Nucleus accumbens (tissue), 56 donors: ENCODE measurements at regions not wholly inside any gene's neighbourhood (a gene's known extent, or its start where the extent isn't known, plus 50 kb on each side); places are given as distances from the start of the nearest gene placed in this dataset.
"Not testable (repeated sequence)": the region's sequence is repeated elsewhere in the genome, so short reads cannot be mapped to it uniquely, and the experiment has no call there.

Source experiments
- DNase-seq, 56 donors: peaks; one replicate each; lab custom pipeline; 2025; lab: John Stamatoyannopoulos, UW

GRCh38 chr14:45868863-45869262, 615.9 kb upstream of the MIS18BP1 start:
- no peak for DNase-seq

GRCh38 chr14:45868377-45868776, 615.4 kb upstream of the MIS18BP1 start:
- DNase-seq, result no peak

- no peak for DNase-seq
Measured at GRCh38 chr14:45867046-45867894, 614.3 kb upstream of the MIS18BP1 start.

- DNase-seq, result no peak
Measured at GRCh38 chr14:45838597-45838996, 585.6 kb upstream of the MIS18BP1 start.

- no peak for DNase-seq
Measured at GRCh38 chr14:45819107-45819506, 566.1 kb upstream of the MIS18BP1 start.

- peak in 1 of 56 donors; percentile 9 for DNase-seq
Measured at GRCh38 chr14:45811155-45811554, 558.2 kb upstream of the MIS18BP1 start.

GRCh38 chr14:45810152-45810872, 557.3 kb upstream of the MIS18BP1 start:
- DNase-seq, result no peak

- DNase-seq, result no peak
Measured at GRCh38 chr14:45807178-45807899, 554.3 kb upstream of the MIS18BP1 start.

- no peak for DNase-seq
Measured at GRCh38 chr14:45799511-45799910, 546.5 kb upstream of the MIS18BP1 start.

GRCh38 chr14:45798659-45799058, 545.7 kb upstream of the MIS18BP1 start:
- DNase-seq, result no peak

GRCh38 chr14:45796006-45796405, 543.0 kb upstream of the MIS18BP1 start:
- not testable (repeated sequence) for DNase-seq

- no peak for DNase-seq
Measured at GRCh38 chr14:45793081-45793480, 540.1 kb upstream of the MIS18BP1 start.

GRCh38 chr14:45790293-45790692, 537.3 kb upstream of the MIS18BP1 start:
- no peak for DNase-seq

- no peak for DNase-seq
Measured at GRCh38 chr14:45787167-45787566, 534.2 kb upstream of the MIS18BP1 start.

GRCh38 chr14:45786266-45786665, 533.3 kb upstream of the MIS18BP1 start:
- no peak for DNase-seq

- no peak for DNase-seq
Measured at GRCh38 chr14:45785240-45785639, 532.2 kb upstream of the MIS18BP1 start.

GRCh38 chr14:45766247-45766646, 513.2 kb upstream of the MIS18BP1 start:
- no peak for DNase-seq

GRCh38 chr14:45757655-45758054, 504.7 kb upstream of the MIS18BP1 start:
- DNase-seq, result no peak

- not testable (repeated sequence) for DNase-seq
Measured at GRCh38 chr14:45756412-45756811, 503.4 kb upstream of the MIS18BP1 start.

GRCh38 chr14:45743884-45744283, 490.9 kb upstream of the MIS18BP1 start:
- no peak for DNase-seq

GRCh38 chr14:45742187-45742586, 489.2 kb upstream of the MIS18BP1 start:
- DNase-seq, result no peak
